GM12875 (cell line): ENCODE measurements at regions not wholly inside any gene's neighbourhood (a gene's known extent, or its start where the extent isn't known, plus 50 kb on each side); places are given as distances from the start of the nearest gene placed in this dataset.

Experiments
- H3K4me3 ChIP-seq: one replicate; pipeline ENCODE4 v1.5.1; 2011; ENCODE audit warnings: low read depth, low read length, control low read depth
- TF ChIP-seq, protein P1 (sequence below): IDR thresholded peaks from 2 replicates; pipeline ENCODE4 v1.5.1; 2011; ENCODE audit warnings: low read depth, mild to moderate bottlenecking, control low read depth, inconsistent platforms, low read length, moderate library complexity, borderline replicate concordance; ENCODE audit not compliant: insufficient read depth

DNA sequence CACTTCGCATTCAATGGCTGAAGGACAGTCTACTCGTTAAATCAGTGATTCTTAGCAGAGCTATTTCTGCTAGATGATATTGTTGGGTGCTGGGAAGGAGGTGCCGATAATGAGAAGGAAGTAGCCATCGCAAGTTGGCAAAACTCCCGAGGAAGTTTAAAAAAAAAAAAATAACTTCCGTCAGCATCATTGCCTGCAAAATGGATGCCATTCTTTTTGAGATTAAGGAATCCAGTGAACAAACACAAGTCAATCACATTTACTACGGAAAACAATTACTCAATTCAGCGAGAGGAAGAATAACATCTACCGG is 74.4 kb upstream of the SFMBT2 start:
- TF ChIP-seq, protein P1, sequence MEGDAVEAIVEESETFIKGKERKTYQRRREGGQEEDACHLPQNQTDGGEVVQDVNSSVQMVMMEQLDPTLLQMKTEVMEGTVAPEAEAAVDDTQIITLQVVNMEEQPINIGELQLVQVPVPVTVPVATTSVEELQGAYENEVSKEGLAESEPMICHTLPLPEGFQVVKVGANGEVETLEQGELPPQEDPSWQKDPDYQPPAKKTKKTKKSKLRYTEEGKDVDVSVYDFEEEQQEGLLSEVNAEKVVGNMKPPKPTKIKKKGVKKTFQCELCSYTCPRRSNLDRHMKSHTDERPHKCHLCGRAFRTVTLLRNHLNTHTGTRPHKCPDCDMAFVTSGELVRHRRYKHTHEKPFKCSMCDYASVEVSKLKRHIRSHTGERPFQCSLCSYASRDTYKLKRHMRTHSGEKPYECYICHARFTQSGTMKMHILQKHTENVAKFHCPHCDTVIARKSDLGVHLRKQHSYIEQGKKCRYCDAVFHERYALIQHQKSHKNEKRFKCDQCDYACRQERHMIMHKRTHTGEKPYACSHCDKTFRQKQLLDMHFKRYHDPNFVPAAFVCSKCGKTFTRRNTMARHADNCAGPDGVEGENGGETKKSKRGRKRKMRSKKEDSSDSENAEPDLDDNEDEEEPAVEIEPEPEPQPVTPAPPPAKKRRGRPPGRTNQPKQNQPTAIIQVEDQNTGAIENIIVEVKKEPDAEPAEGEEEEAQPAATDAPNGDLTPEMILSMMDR: no peak
- H3K4me3 ChIP-seq: peak overlapping the region; percentile 19

DNA sequence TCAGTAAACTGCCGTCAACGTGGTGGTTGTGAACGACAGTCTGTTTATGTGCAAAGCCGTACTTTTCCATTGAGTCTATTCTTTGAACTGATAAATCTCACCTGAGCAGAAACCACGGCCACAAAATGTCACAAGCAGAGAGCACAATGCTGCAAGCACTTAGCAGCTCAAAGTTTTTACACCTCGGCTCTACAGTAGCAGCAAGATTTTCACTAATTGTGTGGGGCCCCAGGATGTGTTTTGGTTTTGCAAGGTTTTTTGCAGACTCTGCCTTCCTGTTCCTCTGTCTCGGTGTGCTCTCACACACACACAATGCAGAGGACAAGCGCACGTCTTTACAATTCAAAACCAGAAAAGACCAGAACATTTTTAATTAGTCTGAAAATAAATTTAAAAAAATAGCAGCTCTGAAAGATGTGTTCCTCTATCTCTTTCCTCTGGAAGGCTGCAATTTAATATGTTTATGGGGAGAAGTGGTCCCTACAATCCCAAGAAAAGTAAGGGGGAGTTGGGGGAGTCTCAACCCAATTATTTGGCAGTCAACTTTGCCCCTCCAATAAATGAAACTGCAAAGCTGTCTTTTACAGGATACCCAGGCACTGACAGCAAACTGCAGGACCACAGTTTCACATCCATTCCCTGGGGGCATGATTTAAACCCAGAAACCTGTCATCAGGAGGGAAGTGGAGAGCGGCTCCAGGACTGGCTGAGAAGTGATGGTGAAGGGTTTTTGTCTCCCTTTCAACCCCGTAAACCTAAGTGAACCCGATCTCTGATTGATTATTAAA is 73.8 kb upstream of the SFMBT2 start:
- TF ChIP-seq, protein P1: no peak
- peak overlapping the region; percentile 19 for H3K4me3 ChIP-seq

- H3K4me3 ChIP-seq: no peak overlapping the region
- TF ChIP-seq, protein P1: no peak
Measured at GRCh38 chr10:7483848-7484247, 73.0 kb upstream of the SFMBT2 start.

DNA sequence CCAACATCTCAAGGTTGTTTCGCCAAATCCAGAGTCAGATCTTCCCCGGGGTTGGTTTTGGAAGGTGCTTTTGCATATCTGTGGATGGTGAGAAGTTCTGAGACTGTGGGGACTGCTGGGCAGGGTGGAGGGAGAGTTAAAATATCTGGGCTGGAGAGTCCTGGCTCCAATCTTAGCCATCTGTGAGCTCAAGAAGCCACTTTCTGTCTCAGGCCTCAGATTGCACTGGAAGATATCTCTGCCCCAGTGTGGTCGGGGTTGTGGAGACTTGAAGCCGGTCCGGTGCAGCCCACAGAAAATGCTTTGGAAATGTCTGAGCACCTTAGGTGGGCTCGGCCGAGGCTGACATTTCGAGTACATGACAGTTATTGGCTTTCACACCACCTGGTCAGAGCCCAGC is 72.2 kb upstream of the SFMBT2 start:
- no peak overlapping the region for H3K4me3 ChIP-seq
- TF ChIP-seq, protein P1: no peak

GRCh38 chr10:7481368-7481765 is 70.5 kb upstream of the SFMBT2 start:
- TF ChIP-seq, protein P1: no peak

DNA sequence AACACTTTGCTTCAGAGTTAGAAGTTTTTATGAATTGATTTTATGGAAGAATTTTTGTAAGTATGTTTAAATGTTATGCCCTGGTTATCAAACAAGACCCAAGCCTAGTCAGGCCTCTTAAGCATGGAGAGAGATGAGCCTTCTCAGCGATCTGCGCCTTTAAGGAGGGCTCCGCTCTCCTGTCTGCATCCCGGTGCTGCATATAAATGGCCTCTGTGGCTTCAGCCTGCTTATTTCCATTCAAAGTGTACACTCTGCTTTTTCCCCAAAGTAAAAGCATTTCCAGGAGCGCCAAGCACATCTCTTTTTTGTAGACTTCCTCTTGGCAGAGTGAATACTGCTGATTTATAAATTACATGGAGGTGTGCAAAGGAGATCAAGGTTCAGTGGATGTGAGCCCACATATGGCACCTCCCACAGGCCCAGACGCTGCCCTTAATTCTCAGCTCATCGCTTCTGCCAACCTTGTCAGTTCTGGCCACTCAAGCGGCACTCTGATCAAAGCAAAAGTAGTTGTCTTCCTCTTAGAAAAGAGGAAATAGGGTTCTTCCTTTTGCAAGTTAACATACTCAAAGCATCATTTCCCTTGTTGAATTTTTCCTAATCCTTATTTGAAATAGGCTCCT is 70.0 kb upstream of the SFMBT2 start:
- TF ChIP-seq, protein P1: no peak
- H3K4me3 ChIP-seq: peak overlapping the region; percentile 21

More at GRCh38 chr10:7481368-7481765, 70.5 kb upstream of the SFMBT2 start:
- no peak overlapping the region for H3K4me3 ChIP-seq
